ENCODE measurements at regions not wholly inside any gene's neighbourhood (a gene's known extent, or its start where the extent isn't known, plus 50 kb on each side); places are given as distances from the start of the nearest gene placed in this dataset.

GRCh38 chr3:124633524-124633923, 96.7 kb upstream of the UMPS start:
- no peak for TF ChIP-seq CTCF (IDR thresholded peaks at IDR 0.05)
- no peak for TF ChIP-seq POLR2AphosphoS5 (IDR thresholded peaks at IDR 0.05; ENCODE audit: low read depth, low read length)
- no peak for TF ChIP-seq SIN3A (IDR thresholded peaks at IDR 0.05; ENCODE audit: borderline replicate concordance, insufficient read depth, low read depth, low read length)
- TF ChIP-seq REST (IDR thresholded peaks at IDR 0.05; ENCODE audit: insufficient read depth in 1 of 2, low read depth in 2 of 2, low read length in 1 of 2) = no peak
- no peak for TF ChIP-seq TCF7L2 (IDR thresholded peaks at IDR 0.05; ENCODE audit: low read depth, low read length)
